MM.1S (cell line): ENCODE measurements at regions not wholly inside any gene's neighbourhood (a gene's known extent, or its start where the extent isn't known, plus 50 kb on each side); places are given as distances from the start of the nearest gene placed in this dataset.

Experiments
- DNase-seq: peaks from one replicate; pipeline ENCODE4 v3.0.0-alpha.2; 2015
- H2AFZ ChIP-seq: fragments of 300-600 bp; sonication (generic); 2 replicates; pipeline ENCODE4 v1.6.0; 2016; ENCODE audit warnings: antibody characterized with exemption, low read length
- H3F3A ChIP-seq: fragments of 300-600 bp; sonication (generic); 2 replicates; pipeline ENCODE4 v1.6.1; 2016; ENCODE audit warnings: mild to moderate bottlenecking, antibody characterized with exemption, low read length, moderate library complexity, mixed read lengths; ENCODE audit not compliant: insufficient read depth
- H3K27ac ChIP-seq: fragments of 300-600 bp; sonication (generic); 2 replicates; pipeline ENCODE4 v1.5.1; 2016; ENCODE audit warnings: mild to moderate bottlenecking, low read length
- H3K27me3 ChIP-seq: fragments of 300-600 bp; sonication (generic); replicated peaks from 2 replicates; pipeline ENCODE4 v1.6.0; 2016; ENCODE audit warnings: low read length; ENCODE audit not compliant: insufficient read depth
- H3K36me3 ChIP-seq: fragments of 300-600 bp; sonication (generic); replicated peaks from 2 replicates; pipeline ENCODE4 v1.6.1; 2016; ENCODE audit warnings: mild to moderate bottlenecking, low read length, mixed read lengths; ENCODE audit not compliant: insufficient read depth
- H3K4me1 ChIP-seq: fragments of 300-600 bp; sonication (generic); 2 replicates; pipeline ENCODE4 v1.6.1; 2016; ENCODE audit warnings: low read length, mixed read lengths
- H3K4me2 ChIP-seq: fragments of 300-600 bp; sonication (generic); 2 replicates; pipeline ENCODE4 v1.6.0; 2016; ENCODE audit warnings: low read depth, low read length
- H3K4me3 ChIP-seq: fragments of 300-600 bp; sonication (generic); 2 replicates; pipeline ENCODE4 v1.5.1; 2016; ENCODE audit warnings: low read length, mixed read lengths
- H3K79me2 ChIP-seq: fragments of 300-600 bp; sonication (generic); 2 replicates; pipeline ENCODE4 v1.6.1; 2016; ENCODE audit warnings: mixed run types, low read length, mixed read lengths
- H3K9ac ChIP-seq: fragments of 300-600 bp; sonication (generic); 2 replicates; pipeline ENCODE4 v1.6.1; 2016; ENCODE audit warnings: low read length, mixed read lengths
- H3K9me2 ChIP-seq: fragments of 300-600 bp; sonication (generic); replicated peaks from 2 replicates; pipeline ENCODE4 v1.6.1; 2016; ENCODE audit warnings: mild to moderate bottlenecking, low read length, mixed read lengths; ENCODE audit not compliant: insufficient read depth
- H3K9me3 ChIP-seq: fragments of 300-600 bp; sonication (generic); replicated peaks from 2 replicates; pipeline ENCODE4 v1.6.1; 2016; ENCODE audit warnings: mild to moderate bottlenecking, low read length, mixed read lengths; ENCODE audit not compliant: insufficient read depth
- H4K20me1 ChIP-seq: fragments of 300-600 bp; sonication (generic); 2 replicates; pipeline ENCODE4 v1.6.1; 2016; ENCODE audit warnings: mild to moderate bottlenecking, low read length, moderate library complexity, mixed read lengths; ENCODE audit not compliant: insufficient read depth
- CTCF ChIP-seq: fragments of 300-600 bp; sonication (generic); IDR thresholded peaks from 2 replicates; pipeline ENCODE4 v1.5.1; 2016; ENCODE audit warnings: antibody characterized with exemption, low read length, mixed read lengths
- EZH2 ChIP-seq: fragments of 300-600 bp; sonication (generic); optimal IDR thresholded peaks from 2 replicates; pipeline ENCODE3; 2017; ENCODE audit warnings: low read depth, mild to moderate bottlenecking, antibody characterized with exemption, low read length, mixed read lengths
- EZH2phosphoT487 ChIP-seq: fragments of 300-600 bp; sonication (generic); IDR thresholded peaks from 2 replicates; pipeline ENCODE4 v1.6.1; 2018; ENCODE audit warnings: antibody characterized with exemption, low read length

DNA sequence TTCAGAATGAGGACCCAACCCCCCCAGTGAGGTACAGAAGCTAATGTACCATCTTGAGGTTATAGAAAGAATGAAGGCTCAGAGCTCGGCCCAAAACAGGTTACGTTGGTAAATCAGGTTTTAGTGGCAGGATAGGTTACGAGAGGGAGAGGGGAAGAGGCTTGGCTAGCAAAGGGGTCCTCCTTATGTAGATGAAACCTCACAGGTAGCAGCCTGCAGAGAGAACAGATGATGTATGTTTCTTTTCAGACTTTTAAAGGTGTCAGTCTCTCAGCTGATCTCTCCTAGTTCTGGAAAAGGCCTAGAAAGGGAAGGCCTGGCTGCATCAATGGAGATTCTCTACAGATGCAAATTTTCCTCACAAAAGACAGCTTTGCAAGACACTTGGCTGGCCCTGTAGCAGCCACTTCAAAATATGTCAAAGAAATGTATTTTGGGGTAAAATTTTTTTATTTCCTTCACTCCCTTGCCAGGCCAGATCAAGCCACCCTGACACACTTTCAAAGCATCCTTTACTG is 71.7 kb upstream of the CPSF6 start:
- no peak overlapping the region for H3K4me3 ChIP-seq
- no peak for DNase-seq

DNA sequence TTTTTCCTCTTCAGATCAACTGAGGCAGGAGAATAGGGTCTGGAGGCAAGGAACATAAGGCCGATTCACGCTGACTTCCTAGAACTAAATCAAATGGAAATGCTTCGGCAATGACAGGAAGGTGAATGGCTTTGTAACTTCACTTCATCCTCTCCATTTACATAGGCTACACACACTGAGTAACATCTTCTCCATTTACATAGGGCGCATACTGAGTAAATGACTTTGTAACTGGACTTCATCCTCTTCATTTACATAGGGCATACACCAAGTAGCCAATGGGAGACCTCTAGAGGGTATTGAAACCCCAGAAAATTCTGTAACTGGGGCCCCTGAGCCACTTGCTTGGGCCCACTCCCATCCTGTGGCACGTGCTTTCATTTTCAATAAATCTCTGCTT is 71.0 kb upstream of the CPSF6 start:
- no peaks in the 10 kb centered on the region for H3K9me3 ChIP-seq
- H4K20me1 ChIP-seq = no peaks in the 10 kb centered on the region
- H3K4me3 ChIP-seq = no peak overlapping the region
- no peaks in the 10 kb centered on the region for H3K9me2 ChIP-seq
- H3K36me3 ChIP-seq = no peaks in the 10 kb centered on the region
- no peaks in the 10 kb centered on the region for H3K27me3 ChIP-seq
- H3K27ac ChIP-seq = no peak overlapping the region
- no peaks in the 10 kb centered on the region for H3F3A ChIP-seq
- DNase-seq = no peak
- TF ChIP-seq EZH2phosphoT487 (no peak), CTCF (no peak)
- H3K9ac ChIP-seq = no peak overlapping the region
- no peak overlapping the region for H3K4me2 ChIP-seq
- no peaks in the 10 kb centered on the region for H3K79me2 ChIP-seq
- no peak overlapping the region for H2AFZ ChIP-seq
- H3K4me1 ChIP-seq = no peaks in the 10 kb centered on the region

More for the DNA sequence above, 71.7 kb upstream of the CPSF6 start:
- H3K27me3 ChIP-seq = no peaks in the 10 kb centered on the region
- no peak overlapping the region for H3K27ac ChIP-seq
- no peaks in the 10 kb centered on the region for H3K36me3 ChIP-seq
- H3K4me1 ChIP-seq = no peaks in the 10 kb centered on the region
- H3F3A ChIP-seq = no peaks in the 10 kb centered on the region
- TF ChIP-seq EZH2phosphoT487 (no peak), EZH2 (no peak), CTCF (no peak)
- H3K9ac ChIP-seq = no peak overlapping the region
- no peaks in the 10 kb centered on the region for H3K9me2 ChIP-seq
- no peaks in the 10 kb centered on the region for H3K9me3 ChIP-seq
- H2AFZ ChIP-seq = no peak overlapping the region
- H3K4me2 ChIP-seq = no peak overlapping the region
- no peaks in the 10 kb centered on the region for H4K20me1 ChIP-seq
- H3K79me2 ChIP-seq = no peaks in the 10 kb centered on the region

DNA sequence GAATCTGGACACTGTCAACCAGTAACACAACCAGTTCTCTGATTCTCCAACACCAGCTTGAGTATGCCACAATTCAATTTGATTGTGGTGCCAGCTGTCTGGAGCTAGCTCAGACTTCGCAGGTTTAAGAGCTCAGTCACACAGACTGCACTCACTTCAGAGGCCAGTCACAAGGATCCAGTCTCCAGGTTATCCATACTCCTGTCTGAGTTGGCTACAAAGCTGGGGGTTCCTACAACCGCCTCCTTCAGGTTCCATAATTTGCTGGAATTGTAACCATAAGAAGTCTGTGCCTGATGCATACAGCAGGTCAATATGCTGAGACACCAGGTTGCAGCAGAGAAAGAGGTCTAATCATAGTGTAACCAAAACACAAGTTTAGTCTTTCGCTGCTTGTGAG is 70.5 kb upstream of the CPSF6 start:
- H2AFZ ChIP-seq = no peak overlapping the region
- no peaks in the 10 kb centered on the region for H3K36me3 ChIP-seq
- no peaks in the 10 kb centered on the region for H3K79me2 ChIP-seq
- no peaks in the 10 kb centered on the region for H3K27me3 ChIP-seq
- no peaks in the 10 kb centered on the region for H3K9me2 ChIP-seq
- H3K4me2 ChIP-seq = no peak overlapping the region
- no peaks in the 10 kb centered on the region for H4K20me1 ChIP-seq
- no peaks in the 10 kb centered on the region for H3F3A ChIP-seq
- H3K9ac ChIP-seq = no peak overlapping the region
- no peak for DNase-seq
- H3K4me3 ChIP-seq = no peak overlapping the region
- no peak for TF ChIP-seq EZH2phosphoT487
- TF ChIP-seq EZH2 = no peak
- no peak for TF ChIP-seq CTCF
- no peaks in the 10 kb centered on the region for H3K9me3 ChIP-seq
- H3K4me1 ChIP-seq = no peaks in the 10 kb centered on the region
- H3K27ac ChIP-seq = no peak overlapping the region
